Stimulated activated naive B cell treated with anti-CD40 and anti-IgM and Interleukin-4, amounts not matched to agents 10 μg/mL and 1 μg/mL and 100 μg/mL, for 72 hours (primary cell): ENCODE measurements at regions not wholly inside any gene's neighbourhood (a gene's known extent, or its start where the extent isn't known, plus 50 kb on each side); places are given as distances from the start of the nearest gene placed in this dataset.
"Not testable (repeated sequence)": the region's sequence is repeated elsewhere in the genome, so short reads cannot be mapped to it uniquely, and the experiment has no call there.

ENCODE experiments used
- ATAC-seq, 2 donors: fragments of 150-1000 bp; cut with Tn5 transposase; replicated peaks; 2 replicates each; pipeline ENCODE4 v1.10.0; 2021; ENCODE audit warnings: moderate library complexity in 1 of 2
- DNase-seq: peaks from one replicate; pipeline ENCODE4 v3.0.0; 2021
- H3K27ac Mint-ChIP-seq: one replicate; pipeline ENCODE4 v1.8.0; 2022; ENCODE audit warnings: mild to moderate bottlenecking, mixed read lengths
- H3K27me3 Mint-ChIP-seq, 2 donors: one replicate each; pipeline ENCODE4 v1.8.0; 2022; ENCODE audit warnings: mixed read lengths in 2 of 2
- H3K36me3 Mint-ChIP-seq, 2 donors: one replicate each; pipeline ENCODE4 v1.8.0; 2022; ENCODE audit warnings: mixed read lengths in 2 of 2, mild to moderate bottlenecking in 1 of 2
- H3K4me1 Mint-ChIP-seq, 2 donors: one replicate each; pipeline ENCODE4 v1.8.0; 2022; ENCODE audit warnings: mixed read lengths in 2 of 2, mild to moderate bottlenecking in 1 of 2
- H3K4me3 Mint-ChIP-seq, 2 donors: one replicate each; pipeline ENCODE4 v1.8.0; 2022; ENCODE audit warnings: mild to moderate bottlenecking in 2 of 2, mixed read lengths in 2 of 2, moderate library complexity in 1 of 2
- H3K9me3 Mint-ChIP-seq, 2 donors: one replicate each; pipeline ENCODE4 v1.8.0; 2022; ENCODE audit warnings: mixed read lengths in 2 of 2, mild to moderate bottlenecking in 1 of 2

GRCh38 chr16:76670125-76670857 is 393.1 kb downstream of the CNTNAP4 start:
- H3K27me3 Mint-ChIP-seq = no peaks in the 10 kb centered on the region
- ATAC-seq (no peak), DNase-seq (no peak)
- no peak overlapping the region for H3K27ac Mint-ChIP-seq
- H3K4me3 Mint-ChIP-seq = no peak overlapping the region
- no peaks in the 10 kb centered on the region for H3K9me3 Mint-ChIP-seq
- no peaks in the 10 kb centered on the region for H3K4me1 Mint-ChIP-seq
- no peaks in the 10 kb centered on the region for H3K36me3 Mint-ChIP-seq

GRCh38 chr16:76676356-76676755 is 399.2 kb downstream of the CNTNAP4 start:
- Mint-ChIP-seq H3K4me1 (no peaks in the 10 kb centered on the region), H3K4me3 (no peak overlapping the region), H3K36me3 (no peaks in the 10 kb centered on the region), H3K27ac (no peak overlapping the region), H3K27me3 (no peaks in the 10 kb centered on the region), H3K9me3 (no peaks in the 10 kb centered on the region)
- no peak for ATAC-seq
- no peak for DNase-seq

- no peak for ATAC-seq
- Mint-ChIP-seq H3K9me3 (no peaks in the 10 kb centered on the region), H3K36me3 (no peaks in the 10 kb centered on the region), H3K27me3 (no peaks in the 10 kb centered on the region), H3K4me3 (no peak overlapping the region), H3K27ac (no peak overlapping the region), H3K4me1 (no peaks in the 10 kb centered on the region)
- DNase-seq = no peak
Observed at GRCh38 chr16:76681296-76681695, 404.1 kb downstream of the CNTNAP4 start.

GRCh38 chr16:76683051-76683450 is 405.9 kb downstream of the CNTNAP4 start:
- DNase-seq = no peak
- no peak overlapping the region for H3K27ac Mint-ChIP-seq
- ATAC-seq = no peak
- no peaks in the 10 kb centered on the region for H3K27me3 Mint-ChIP-seq
- H3K36me3 Mint-ChIP-seq = no peaks in the 10 kb centered on the region
- no peaks in the 10 kb centered on the region for H3K9me3 Mint-ChIP-seq
- H3K4me1 Mint-ChIP-seq = no peaks in the 10 kb centered on the region
- no peak overlapping the region for H3K4me3 Mint-ChIP-seq

GRCh38 chr16:76696876-76697275 is 419.7 kb downstream of the CNTNAP4 start:
- no peak for DNase-seq
- Mint-ChIP-seq H3K27ac (no peak overlapping the region), H3K27me3 (no peaks in the 10 kb centered on the region), H3K36me3 (no peaks in the 10 kb centered on the region), H3K4me3 (no peak overlapping the region), H3K4me1 (no peaks in the 10 kb centered on the region), H3K9me3 (peaks cover 0 to 8% of the 10 kb centered on the region in 2 donors)
- ATAC-seq = no peak

- no peak for ATAC-seq
- Mint-ChIP-seq H3K27me3 (no peaks in the 10 kb centered on the region), H3K9me3 (no peaks in the 10 kb centered on the region), H3K27ac (no peak overlapping the region), H3K4me1 (no peaks in the 10 kb centered on the region), H3K36me3 (no peaks in the 10 kb centered on the region), H3K4me3 (no peak overlapping the region)
- DNase-seq = no peak
Observed at GRCh38 chr16:76705892-76706291, 428.7 kb downstream of the CNTNAP4 start.

GRCh38 chr16:76713191-76713590 is 436.0 kb downstream of the CNTNAP4 start:
- Mint-ChIP-seq H3K9me3 (peaks cover 0 to 5% of the 10 kb centered on the region in 2 donors), H3K36me3 (no peaks in the 10 kb centered on the region), H3K4me3 (no peak overlapping the region)

GRCh38 chr16:76716251-76716650 is 439.1 kb downstream of the CNTNAP4 start:
- not testable (repeated sequence) for H3K9me3 Mint-ChIP-seq, H3K4me3 Mint-ChIP-seq, ATAC-seq, H3K4me1 Mint-ChIP-seq, H3K27me3 Mint-ChIP-seq, H3K27ac Mint-ChIP-seq, H3K36me3 Mint-ChIP-seq, DNase-seq

More at GRCh38 chr16:76713191-76713590, 436.0 kb downstream of the CNTNAP4 start:
- ATAC-seq = no peak
- Mint-ChIP-seq H3K27me3 (no peaks in the 10 kb centered on the region), H3K4me1 (no peaks in the 10 kb centered on the region), H3K27ac (no peak overlapping the region)
- no peak for DNase-seq

- peaks cover 0 to 2% of the 10 kb centered on the region in 2 donors for H3K9me3 Mint-ChIP-seq
- H3K4me3 Mint-ChIP-seq = no peak overlapping the region
- ATAC-seq (no peak), DNase-seq (no peak)
- H3K4me1 Mint-ChIP-seq = no peaks in the 10 kb centered on the region
- no peak overlapping the region for H3K27ac Mint-ChIP-seq
- H3K27me3 Mint-ChIP-seq = no peaks in the 10 kb centered on the region
- H3K36me3 Mint-ChIP-seq = no peaks in the 10 kb centered on the region
Observed at GRCh38 chr16:76724181-76724580, 447.0 kb downstream of the CNTNAP4 start.

- ATAC-seq (no peak), DNase-seq (no peak)
- Mint-ChIP-seq H3K4me3 (no peak overlapping the region), H3K27ac (no peak overlapping the region), H3K36me3 (no peaks in the 10 kb centered on the region), H3K9me3 (peaks cover 0 to 4% of the 10 kb centered on the region in 2 donors), H3K4me1 (no peaks in the 10 kb centered on the region), H3K27me3 (no peaks in the 10 kb centered on the region)
Observed at GRCh38 chr16:76729525-76729924, 452.3 kb downstream of the CNTNAP4 start.

GRCh38 chr16:76732894-76733293 is 455.7 kb downstream of the CNTNAP4 start:
- no peak for DNase-seq
- Mint-ChIP-seq H3K4me3 (no peak overlapping the region), H3K9me3 (peaks cover 0 to 4% of the 10 kb centered on the region in 2 donors), H3K36me3 (no peaks in the 10 kb centered on the region), H3K27me3 (no peaks in the 10 kb centered on the region), H3K27ac (no peak overlapping the region), H3K4me1 (no peaks in the 10 kb centered on the region)
- no peak for ATAC-seq

GRCh38 chr16:76741623-76742022 is 449.4 kb upstream of the MON1B start:
- no peaks in the 10 kb centered on the region for H3K27me3 Mint-ChIP-seq
- ATAC-seq (no peak), DNase-seq (no peak)
- H3K4me1 Mint-ChIP-seq = no peaks in the 10 kb centered on the region
- H3K27ac Mint-ChIP-seq = no peak overlapping the region
- H3K9me3 Mint-ChIP-seq = peaks cover 16 to 18% of the 10 kb centered on the region in 2 donors
- H3K4me3 Mint-ChIP-seq = no peak overlapping the region
- peaks cover 0 to 2% of the 10 kb centered on the region in 2 donors for H3K36me3 Mint-ChIP-seq

- Mint-ChIP-seq H3K27me3 (no peaks in the 10 kb centered on the region), H3K4me1 (no peaks in the 10 kb centered on the region), H3K4me3 (no peak overlapping the region), H3K27ac (no peak overlapping the region), H3K36me3 (no peaks in the 10 kb centered on the region), H3K9me3 (peaks cover 0 to 2% of the 10 kb centered on the region in 2 donors)
- no peak for DNase-seq
- no peak for ATAC-seq
Observed at GRCh38 chr16:76748461-76749348, 442.3 kb upstream of the MON1B start.

GRCh38 chr16:76749780-76750375 is 441.1 kb upstream of the MON1B start:
- H3K27ac Mint-ChIP-seq = no peak overlapping the region
- DNase-seq = no peak
- ATAC-seq = no peak
- H3K27me3 Mint-ChIP-seq = no peaks in the 10 kb centered on the region
- no peaks in the 10 kb centered on the region for H3K4me1 Mint-ChIP-seq
- no peaks in the 10 kb centered on the region for H3K36me3 Mint-ChIP-seq
- peaks cover 0 to 2% of the 10 kb centered on the region in 2 donors for H3K9me3 Mint-ChIP-seq
- no peak overlapping the region for H3K4me3 Mint-ChIP-seq
